ENCODE measurements at regions not wholly inside any gene's neighbourhood (a gene's known extent, or its start where the extent isn't known, plus 50 kb on each side); places are given as distances from the start of the nearest gene placed in this dataset.

GRCh38 chr1:90650401-90650800 lies 66.7 kb downstream of the BARHL2 start:
- no peak for TF ChIP-seq POLR2A (IDR thresholded peaks at IDR 0.05)
- TF ChIP-seq CTCF (IDR thresholded peaks at IDR 0.05), result no peak
- no peak for TF ChIP-seq POLR2AphosphoS5 (IDR thresholded peaks at IDR 0.05)

All from transverse colon (tissue), 4 donors.